ENCODE measurements at regions not wholly inside any gene's neighbourhood (a gene's known extent, or its start where the extent isn't known, plus 50 kb on each side); places are given as distances from the start of the nearest gene placed in this dataset.

DNA sequence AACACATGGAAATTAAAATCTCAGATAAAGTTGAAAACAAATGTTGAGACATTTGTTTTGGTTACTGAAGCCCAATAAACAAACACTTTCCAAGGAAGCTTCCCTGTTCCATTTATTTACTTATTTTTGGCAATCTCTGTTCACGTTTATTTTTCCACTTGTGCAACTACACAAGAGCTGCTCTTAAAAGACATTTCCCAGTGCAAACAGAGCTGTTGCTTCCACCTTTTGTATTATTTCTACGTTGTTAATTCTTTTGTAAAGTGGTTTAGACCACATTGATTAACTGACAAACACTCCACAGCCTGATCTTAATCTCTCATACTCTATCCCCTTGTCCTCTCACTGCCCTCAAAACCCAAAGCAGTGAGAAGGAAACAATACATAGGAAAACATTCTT lies 757.6 kb downstream of the LIG4 start:
- no peak for TF ChIP-seq SP2 (tag by site-specific recombination; IDR thresholded peaks at IDR 0.05)
- no peak for TF ChIP-seq ZNF48 (tag by site-specific recombination; IDR thresholded peaks at IDR 0.05)
- TF ChIP-seq HOXA7 (CRISPR knock-in tag; IDR thresholded peaks at IDR 0.05; ENCODE audit: borderline replicate concordance) = no peak
- no peak for TF ChIP-seq ZBTB21 (tag by site-specific recombination; IDR thresholded peaks at IDR 0.05)
- TF ChIP-seq ZSCAN23 (tag by site-specific recombination; IDR thresholded peaks at IDR 0.05) = no peak
- TF ChIP-seq ZFP3 (tag by site-specific recombination; IDR thresholded peaks at IDR 0.05; ENCODE audit: low read depth) = no peak
- TF ChIP-seq ZNF24 (tag by site-specific recombination; IDR thresholded peaks at IDR 0.05) = no peak
- no peak for TF ChIP-seq ZNF426 (tag by site-specific recombination; IDR thresholded peaks at IDR 0.05)
- TF ChIP-seq, protein P1, sequence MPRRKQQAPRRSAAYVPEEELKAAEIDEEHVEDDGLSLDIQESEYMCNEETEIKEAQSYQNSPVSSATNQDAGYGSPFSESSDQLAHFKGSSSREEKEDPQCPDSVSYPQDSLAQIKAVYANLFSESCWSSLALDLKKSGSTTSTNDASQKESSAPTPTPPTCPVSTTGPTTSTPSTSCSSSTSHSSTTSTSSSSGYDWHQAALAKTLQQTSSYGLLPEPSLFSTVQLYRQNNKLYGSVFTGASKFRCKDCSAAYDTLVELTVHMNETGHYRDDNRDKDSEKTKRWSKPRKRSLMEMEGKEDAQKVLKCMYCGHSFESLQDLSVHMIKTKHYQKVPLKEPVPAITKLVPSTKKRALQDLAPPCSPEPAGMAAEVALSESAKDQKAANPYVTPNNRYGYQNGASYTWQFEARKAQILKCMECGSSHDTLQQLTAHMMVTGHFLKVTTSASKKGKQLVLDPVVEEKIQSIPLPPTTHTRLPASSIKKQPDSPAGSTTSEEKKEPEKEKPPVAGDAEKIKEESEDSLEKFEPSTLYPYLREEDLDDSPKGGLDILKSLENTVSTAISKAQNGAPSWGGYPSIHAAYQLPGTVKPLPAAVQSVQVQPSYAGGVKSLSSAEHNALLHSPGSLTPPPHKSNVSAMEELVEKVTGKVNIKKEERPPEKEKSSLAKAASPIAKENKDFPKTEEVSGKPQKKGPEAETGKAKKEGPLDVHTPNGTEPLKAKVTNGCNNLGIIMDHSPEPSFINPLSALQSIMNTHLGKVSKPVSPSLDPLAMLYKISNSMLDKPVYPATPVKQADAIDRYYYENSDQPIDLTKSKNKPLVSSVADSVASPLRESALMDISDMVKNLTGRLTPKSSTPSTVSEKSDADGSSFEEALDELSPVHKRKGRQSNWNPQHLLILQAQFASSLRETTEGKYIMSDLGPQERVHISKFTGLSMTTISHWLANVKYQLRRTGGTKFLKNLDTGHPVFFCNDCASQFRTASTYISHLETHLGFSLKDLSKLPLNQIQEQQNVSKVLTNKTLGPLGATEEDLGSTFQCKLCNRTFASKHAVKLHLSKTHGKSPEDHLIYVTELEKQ (tag by site-specific recombination; IDR thresholded peaks at IDR 0.05; ENCODE audit: borderline replicate concordance) = no peak
- TF ChIP-seq, protein P2, sequence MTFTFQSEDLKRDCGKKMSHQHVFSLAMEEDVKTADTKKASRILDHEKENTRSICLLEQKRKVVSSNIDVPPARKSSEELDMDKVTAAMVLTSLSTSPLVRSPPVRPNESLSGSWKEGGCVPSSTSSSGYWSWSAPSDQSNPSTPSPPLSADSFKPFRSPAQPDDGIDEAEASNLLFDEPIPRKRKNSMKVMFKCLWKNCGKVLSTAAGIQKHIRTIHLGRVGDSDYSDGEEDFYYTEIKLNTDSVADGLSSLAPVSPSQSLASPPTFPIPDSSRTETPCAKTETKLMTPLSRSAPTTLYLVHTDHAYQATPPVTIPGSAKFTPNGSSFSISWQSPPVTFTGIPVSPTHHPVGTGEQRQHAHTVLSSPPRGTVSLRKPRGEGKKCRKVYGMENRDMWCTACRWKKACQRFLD (tag by site-specific recombination; IDR thresholded peaks at IDR 0.05) = no peak
- no peak for TF ChIP-seq ZNF114 (tag by site-specific recombination; IDR thresholded peaks at IDR 0.05)
- no peak for TF ChIP-seq ZNF792 (tag by site-specific recombination; IDR thresholded peaks at IDR 0.05)
- TF ChIP-seq, protein P3, sequence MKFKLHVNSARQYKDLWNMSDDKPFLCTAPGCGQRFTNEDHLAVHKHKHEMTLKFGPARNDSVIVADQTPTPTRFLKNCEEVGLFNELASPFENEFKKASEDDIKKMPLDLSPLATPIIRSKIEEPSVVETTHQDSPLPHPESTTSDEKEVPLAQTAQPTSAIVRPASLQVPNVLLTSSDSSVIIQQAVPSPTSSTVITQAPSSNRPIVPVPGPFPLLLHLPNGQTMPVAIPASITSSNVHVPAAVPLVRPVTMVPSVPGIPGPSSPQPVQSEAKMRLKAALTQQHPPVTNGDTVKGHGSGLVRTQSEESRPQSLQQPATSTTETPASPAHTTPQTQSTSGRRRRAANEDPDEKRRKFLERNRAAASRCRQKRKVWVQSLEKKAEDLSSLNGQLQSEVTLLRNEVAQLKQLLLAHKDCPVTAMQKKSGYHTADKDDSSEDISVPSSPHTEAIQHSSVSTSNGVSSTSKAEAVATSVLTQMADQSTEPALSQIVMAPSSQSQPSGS (tag by site-specific recombination; IDR thresholded peaks at IDR 0.05; ENCODE audit: low read depth) = no peak
- TF ChIP-seq GFI1B (tag by site-specific recombination; IDR thresholded peaks at IDR 0.05) = no peak
- H3K4me3 ChIP-seq (ENCODE audit: low read depth, low read length) = no peak overlapping the region
- H3K27ac ChIP-seq (ENCODE audit: extremely low read depth, low read depth, low read length) = no peak overlapping the region
- CTCF ChIA-PET = no interaction called here
- H3K9me3 ChIP-seq (ENCODE audit: control insufficient read depth, insufficient read depth, low read depth, low read length) = no peaks in the 10 kb centered on the region
- H3K36me3 ChIP-seq (ENCODE audit: control insufficient read depth in 2 of 2, insufficient read depth in 1 of 2, low read length in 2 of 2) = no peaks in the 10 kb centered on the region
- H3K4me1 ChIP-seq (ENCODE audit: control insufficient read depth, insufficient read depth, low read length) = no peaks in the 10 kb centered on the region
- POLR2A ChIA-PET = no interaction called here

DNA sequence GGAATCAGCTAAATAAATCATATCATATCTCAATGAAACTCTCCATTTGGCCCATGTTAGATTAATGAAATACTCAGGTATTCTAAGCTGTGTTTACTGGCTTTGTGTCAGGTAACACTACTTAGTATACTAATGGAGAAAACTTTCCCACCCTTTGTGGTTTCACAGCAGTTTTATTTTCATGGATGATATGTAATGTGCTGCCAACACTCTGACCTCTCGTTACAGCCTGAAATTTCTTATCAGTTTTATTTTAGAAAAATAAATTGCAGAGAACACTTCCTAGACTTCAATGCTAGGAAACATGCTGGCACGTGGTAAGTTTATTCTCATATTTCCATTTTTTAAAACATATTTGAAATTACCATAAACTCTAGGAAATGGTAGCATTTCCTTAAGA lies 758.9 kb downstream of the LIG4 start:
- H3K4me3 ChIP-seq (ENCODE audit: low read depth, low read length) = no peak overlapping the region

More for the DNA sequence above, 758.9 kb downstream of the LIG4 start:
- CTCF ChIA-PET = interaction anchor here (0.6 kb wide), 1 partner anchor 165 kb away, joined by 3 read pairs; no protein-coding TSS in a partner anchor
- no peaks in the 10 kb centered on the region for H3K9me3 ChIP-seq (ENCODE audit: control insufficient read depth, insufficient read depth, low read depth, low read length)
- H3K36me3 ChIP-seq (ENCODE audit: control insufficient read depth in 2 of 2, insufficient read depth in 1 of 2, low read length in 2 of 2) = no peaks in the 10 kb centered on the region
- TF ChIP-seq, protein P4, sequence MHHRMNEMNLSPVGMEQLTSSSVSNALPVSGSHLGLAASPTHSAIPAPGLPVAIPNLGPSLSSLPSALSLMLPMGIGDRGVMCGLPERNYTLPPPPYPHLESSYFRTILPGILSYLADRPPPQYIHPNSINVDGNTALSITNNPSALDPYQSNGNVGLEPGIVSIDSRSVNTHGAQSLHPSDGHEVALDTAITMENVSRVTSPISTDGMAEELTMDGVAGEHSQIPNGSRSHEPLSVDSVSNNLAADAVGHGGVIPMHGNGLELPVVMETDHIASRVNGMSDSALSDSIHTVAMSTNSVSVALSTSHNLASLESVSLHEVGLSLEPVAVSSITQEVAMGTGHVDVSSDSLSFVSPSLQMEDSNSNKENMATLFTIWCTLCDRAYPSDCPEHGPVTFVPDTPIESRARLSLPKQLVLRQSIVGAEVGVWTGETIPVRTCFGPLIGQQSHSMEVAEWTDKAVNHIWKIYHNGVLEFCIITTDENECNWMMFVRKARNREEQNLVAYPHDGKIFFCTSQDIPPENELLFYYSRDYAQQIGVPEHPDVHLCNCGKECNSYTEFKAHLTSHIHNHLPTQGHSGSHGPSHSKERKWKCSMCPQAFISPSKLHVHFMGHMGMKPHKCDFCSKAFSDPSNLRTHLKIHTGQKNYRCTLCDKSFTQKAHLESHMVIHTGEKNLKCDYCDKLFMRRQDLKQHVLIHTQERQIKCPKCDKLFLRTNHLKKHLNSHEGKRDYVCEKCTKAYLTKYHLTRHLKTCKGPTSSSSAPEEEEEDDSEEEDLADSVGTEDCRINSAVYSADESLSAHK (tag by site-specific recombination; IDR thresholded peaks at IDR 0.05) = no peak
- no peak overlapping the region for H3K27ac ChIP-seq (ENCODE audit: extremely low read depth, low read depth, low read length)
- H3K4me1 ChIP-seq (ENCODE audit: control insufficient read depth, insufficient read depth, low read length) = no peaks in the 10 kb centered on the region
- POLR2A ChIA-PET = no interaction called here
